Activated CD8-positive, alpha-beta memory T cell treated with anti-CD3 and anti-CD28 coated beads, Interleukin-2, amount 50 U/mL, for 4 hours (primary cell): ENCODE measurements at regions not wholly inside any gene's neighbourhood (a gene's known extent, or its start where the extent isn't known, plus 50 kb on each side); places are given as distances from the start of the nearest gene placed in this dataset.

Source experiments
- DNase-seq: peaks from one replicate; pipeline ENCODE4 v3.0.0-alpha.2; 2020

DNA sequence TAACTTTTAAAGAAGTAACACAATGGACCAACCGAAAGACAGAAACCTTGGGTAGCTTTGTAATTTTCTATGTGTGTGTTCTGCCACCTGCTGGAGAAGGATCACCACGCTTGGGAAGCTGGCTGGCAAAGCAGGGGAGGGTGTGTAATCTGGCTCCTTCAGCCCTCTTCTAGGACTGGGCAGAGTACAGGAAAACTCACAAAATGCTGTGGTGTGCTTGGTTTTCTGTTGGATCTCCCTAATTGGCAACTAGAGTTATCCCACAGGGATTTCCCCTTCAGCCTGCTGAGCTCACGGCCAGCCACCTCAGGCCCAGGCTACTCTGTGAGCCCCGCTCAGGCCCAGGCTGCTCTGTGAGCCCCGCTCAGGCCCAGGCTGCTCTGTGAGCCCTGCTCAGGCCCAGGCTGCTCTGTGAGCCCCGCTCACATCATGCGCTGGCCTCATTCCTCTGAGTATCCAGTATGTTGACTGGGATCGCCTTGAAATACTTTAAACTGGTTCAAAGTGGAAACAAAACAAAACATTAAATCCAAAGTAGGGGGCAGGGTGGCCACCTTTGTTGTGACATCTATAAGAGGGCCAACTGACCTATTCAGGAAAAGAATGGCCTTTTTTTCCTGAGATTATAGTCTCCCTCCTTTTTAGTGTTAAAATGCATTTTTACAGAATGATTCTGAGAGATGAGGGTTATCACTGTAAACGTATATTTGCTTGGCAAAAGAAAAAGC, 52.0 kb upstream of the RNU6-8 start:
- DNase-seq, result peak; percentile 35

DNA sequence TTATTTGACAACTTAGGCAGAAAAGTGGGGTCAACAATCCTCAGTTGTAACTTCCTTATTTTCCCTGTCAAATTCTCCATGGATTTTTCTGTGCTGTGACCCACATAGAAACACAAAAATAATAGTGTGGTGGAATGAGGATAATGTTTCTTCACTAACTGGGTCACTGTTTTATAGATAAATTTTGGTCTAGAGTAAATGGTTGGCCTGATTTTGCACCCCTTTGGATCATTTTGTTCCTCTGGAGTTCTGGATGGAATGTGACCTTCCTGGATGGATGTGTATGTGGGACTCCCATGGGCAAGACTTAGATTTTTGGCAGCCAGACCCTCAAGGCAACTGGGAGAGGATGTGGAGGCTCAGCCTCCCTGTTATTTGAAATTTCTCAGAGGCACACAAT, 52.7 kb upstream of the RNU6-8 start:
- DNase-seq, result no peak

DNA sequence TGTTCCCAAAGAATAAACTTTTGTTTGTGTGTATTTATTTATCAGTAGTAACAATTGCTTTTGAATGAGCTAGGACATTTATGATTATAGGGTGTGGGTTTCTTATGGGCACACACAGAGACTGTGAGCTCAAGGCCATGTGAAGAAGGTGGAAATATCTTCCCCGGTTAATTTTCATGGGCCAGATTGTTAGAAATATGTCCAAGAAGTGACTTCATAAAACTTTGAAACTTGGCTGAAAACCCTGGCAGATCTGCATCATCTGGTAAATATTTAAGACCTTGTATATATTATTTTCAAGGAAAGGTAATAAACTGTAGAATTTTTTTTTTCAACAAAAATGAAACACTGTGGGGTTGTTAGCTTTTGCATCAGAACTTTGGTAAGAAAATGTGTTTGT, 53.5 kb upstream of the RNU6-8 start:
- DNase-seq, result no peak

DNA sequence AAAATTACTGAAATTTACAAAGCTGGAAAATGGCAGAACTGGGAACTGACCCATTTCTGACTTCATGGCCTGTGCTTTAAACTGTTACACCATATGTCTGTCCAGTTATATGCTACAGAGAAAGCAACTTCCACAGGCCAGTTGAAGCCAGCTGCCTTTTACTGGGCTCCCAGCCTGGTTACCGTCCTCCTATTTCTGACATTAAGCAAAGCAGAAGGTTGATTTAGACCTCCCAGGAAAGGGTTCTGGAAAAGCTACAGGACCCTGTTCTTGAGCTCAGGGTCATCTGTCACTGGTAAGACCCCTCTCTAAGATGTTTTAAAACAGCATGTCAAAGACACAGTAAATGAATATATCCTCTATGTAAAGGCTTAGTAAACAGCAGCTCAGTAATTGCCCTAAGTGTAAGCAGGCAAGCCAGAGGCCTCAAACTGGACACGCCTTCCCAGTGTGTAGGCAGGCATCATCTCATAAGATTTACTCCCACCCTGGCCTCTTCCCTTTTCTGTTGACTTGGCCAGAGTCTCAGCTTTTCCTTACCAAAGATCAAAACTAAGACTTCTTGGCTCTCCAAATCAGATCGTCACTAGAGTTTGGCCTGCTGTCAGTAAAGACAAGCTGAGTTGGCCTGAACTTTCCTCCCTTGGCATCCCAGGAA, 55.4 kb upstream of the RNU6-8 start:
- DNase-seq, result no peak

DNA sequence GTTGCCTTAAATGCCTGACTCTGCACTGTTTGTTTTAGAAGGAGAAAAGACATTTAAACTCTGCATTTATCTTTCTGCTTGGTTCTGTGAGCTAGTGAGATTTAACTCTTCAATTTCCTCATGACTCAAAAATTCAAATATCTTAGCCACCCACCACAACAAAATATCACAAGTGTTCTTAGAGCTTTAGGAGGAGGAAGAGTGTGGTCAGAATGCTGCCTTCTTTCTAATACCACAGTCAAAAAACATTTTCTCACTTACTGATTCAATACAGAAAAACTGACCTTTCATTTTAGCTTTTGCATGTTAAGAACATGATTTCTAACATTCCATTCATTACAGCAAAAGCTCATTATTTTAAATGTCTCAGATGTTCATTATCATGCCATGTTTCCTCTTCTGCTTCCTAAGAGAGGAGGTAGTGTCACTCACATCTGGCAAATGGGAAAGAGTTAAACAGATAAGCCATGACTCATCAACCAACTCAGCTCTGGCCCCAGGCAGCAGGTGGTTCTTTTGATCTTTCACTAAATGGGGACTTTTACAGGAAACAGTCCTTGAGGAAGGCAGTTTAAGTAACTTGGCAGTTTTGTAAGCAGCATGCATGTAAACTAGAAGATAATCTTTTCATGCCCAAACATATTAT, 56.4 kb upstream of the RNU6-8 start:
- DNase-seq, result no peak

DNA sequence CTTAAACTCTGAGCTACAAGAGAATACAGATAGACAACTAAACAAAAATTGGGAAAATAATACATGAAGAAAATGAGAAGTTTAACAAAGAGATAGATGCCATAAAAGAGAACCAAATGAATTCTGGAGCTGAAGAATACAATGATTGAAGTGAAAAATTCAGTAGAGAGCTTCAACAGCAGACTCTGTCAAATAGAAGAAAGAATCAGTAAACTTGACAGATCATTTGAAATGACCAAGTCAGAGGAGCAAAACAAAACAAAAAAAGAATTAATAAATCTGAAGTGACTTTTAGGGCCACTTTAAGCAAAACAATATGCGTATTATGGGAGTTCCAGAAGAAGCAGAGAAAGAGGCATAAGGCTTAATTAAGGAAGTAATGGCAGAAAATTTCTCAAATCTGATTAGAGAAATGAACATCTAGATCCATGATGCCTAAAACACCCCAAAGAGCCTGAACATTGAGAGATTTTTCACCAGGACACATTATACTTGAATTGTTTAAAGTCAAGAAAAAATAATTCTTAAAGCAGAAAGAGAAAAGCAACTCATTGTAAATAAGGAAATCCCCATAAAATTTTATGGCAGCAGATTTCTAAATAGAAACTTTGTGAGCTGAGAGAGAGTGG, 61.0 kb upstream of the RNU6-8 start:
- no peak for DNase-seq

DNA sequence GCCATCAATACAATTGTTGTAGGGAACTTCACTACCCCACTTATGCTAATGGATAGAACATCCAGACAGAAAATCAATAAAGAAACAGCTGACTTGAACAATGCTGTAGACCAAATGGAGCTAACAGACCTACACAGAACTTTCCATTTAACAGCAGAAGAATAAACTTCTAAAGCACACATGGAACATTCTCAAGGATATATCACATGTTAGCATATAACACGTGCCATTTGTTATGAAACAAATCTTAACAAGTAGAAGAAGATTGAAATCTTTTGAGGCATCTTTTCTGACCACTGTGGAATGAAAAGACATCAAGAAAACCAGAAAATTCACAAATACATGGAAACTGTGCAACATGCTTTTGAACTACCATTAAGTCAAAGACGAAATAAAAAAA, 62.5 kb upstream of the RNU6-8 start:
- no peak for DNase-seq

DNA sequence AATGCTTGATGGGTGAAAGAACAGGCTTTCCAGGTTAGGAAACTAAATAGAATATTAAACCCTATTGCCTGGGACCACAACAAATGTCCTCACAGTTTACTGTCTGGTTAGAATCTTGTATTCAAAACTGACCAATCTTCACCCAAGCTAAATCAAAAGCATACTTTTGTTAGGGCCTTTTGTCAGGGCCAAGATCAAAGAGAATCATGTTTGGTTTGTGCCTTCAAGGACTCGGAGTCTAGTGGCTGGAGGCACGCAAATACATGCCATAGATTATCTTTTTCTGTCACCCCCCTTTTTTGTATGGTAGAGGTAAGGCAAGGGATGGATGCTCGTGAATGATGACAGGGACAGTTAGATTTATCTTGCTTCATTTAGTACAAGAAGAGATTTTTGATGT, 51.1 kb upstream of the AKAP6 start:
- no peak for DNase-seq
